ENCODE measurements at regions not wholly inside any gene's neighbourhood (a gene's known extent, or its start where the extent isn't known, plus 50 kb on each side); places are given as distances from the start of the nearest gene placed in this dataset.
"Not testable (repeated sequence)": the region's sequence is repeated elsewhere in the genome, so short reads cannot be mapped to it uniquely, and the experiment has no call there.

DNA sequence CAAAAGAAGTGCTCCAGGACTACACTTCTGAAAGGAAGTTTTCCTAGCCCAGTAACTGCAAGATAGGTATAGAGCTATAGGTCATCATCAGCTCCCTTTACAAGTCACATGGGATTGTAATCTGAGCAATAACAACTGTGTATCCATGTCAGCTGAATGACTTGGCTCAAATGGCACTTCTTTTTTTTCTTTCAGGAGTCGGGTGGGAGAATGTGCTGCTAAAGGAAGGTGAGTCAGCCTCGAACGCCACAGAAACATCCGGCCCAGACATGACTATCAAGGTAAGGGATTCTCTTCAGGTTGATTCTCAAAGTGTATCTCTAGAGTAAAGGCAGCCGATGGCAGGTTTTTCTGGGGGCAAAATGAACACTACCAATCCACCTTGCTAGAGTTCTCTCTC lies 192.2 kb downstream of the C9orf152 start:
- DNase-seq (ENCODE audit: low read depth, low spot score) = no peak

DNA sequence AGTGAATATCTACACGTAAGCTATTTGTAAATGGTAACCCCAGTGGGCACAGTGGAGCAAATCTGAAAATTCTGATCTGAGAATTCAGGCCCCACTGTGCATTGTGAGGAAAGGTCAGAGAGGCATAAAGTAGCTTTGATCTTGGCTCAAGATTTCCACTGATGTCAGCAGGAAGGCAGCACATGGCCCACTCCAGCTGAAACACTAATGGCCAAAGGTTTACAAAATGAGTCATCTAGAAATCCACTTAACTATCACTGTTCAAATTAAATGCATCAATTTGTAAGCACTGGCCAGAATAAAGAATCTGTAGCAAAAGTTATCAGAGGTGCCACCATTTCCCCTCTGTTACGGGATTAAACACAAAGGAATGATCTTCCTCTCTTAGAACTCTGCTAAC lies 191.6 kb downstream of the C9orf152 start:
- DNase-seq (ENCODE audit: low read depth, low spot score) = no peak

GRCh38 chr9:110020216-110020615 lies 187.7 kb downstream of the C9orf152 start:
- not testable (repeated sequence) for DNase-seq (ENCODE audit: low read depth, low spot score)

- no peak for DNase-seq (ENCODE audit: low read depth, low spot score)
Observed at GRCh38 chr9:110021891-110022290, 186.1 kb downstream of the C9orf152 start.

DNA sequence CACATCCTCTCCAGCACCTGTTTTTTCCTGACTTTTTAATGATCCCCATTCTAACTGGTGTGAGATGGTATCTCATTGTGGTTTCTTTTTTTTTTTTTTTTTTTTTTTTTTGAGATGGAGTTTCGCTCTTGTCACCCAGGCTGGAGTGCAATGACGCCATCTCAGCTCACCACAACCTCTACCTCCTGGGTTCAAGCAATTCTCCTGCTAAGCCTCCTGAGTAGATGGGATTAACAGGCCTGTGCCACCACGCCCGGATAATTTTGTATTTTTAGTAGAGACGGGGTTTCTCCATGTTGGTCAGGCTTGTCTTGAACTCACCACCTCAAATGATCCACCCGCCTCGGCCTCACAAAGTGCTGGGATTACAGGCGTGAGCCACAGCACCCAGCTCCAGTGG lies 184.7 kb downstream of the C9orf152 start:
- not testable (repeated sequence) for DNase-seq (ENCODE audit: low read depth, low spot score)

- no peak for DNase-seq (ENCODE audit: low read depth, low spot score)
Observed at GRCh38 chr9:110025551-110026170, 182.3 kb downstream of the C9orf152 start.

- no peak for DNase-seq (ENCODE audit: low read depth, low spot score)
Observed at GRCh38 chr9:110027671-110028081, 180.3 kb downstream of the C9orf152 start.

DNA sequence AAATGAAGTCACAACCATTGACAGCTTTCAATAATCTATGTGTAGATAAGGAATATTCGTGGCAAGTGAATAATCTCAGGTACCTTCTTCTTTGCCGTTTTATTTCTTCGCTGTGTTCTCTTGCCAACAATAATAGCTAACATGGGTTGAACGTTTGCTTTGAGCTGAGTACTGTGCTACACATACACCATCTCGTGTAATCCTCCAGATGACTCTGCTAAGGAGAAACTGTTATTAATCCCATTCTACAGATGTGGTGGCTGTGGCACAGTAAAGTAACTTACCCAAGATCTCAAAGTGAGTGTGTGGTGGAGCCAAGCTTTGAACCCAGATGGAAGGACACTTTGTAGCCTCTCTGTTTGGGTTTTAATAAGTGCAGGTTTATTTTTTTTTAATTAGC lies 179.7 kb downstream of the C9orf152 start:
- DNase-seq (ENCODE audit: low read depth, low spot score) = no peak

DNA sequence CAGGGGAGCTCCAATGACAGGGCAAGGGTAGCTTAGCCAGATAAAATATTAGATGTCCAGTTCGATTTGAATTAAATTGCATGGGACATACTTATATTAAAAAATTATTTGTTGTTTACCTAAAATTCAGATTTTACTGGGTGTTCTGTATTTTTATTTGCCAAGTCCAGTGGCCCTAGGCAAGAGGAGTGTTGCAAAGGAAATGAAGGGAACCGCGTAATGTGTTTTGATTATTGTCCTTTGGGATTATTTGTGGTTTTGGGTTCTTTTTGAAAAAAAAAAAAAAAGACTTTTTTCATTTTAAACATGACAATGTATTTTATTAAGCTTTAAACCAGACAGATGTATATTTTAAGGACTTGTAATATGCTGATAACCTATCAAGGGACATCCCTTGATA lies 179.3 kb downstream of the C9orf152 start:
- DNase-seq (ENCODE audit: low read depth, low spot score) = no peak

DNA sequence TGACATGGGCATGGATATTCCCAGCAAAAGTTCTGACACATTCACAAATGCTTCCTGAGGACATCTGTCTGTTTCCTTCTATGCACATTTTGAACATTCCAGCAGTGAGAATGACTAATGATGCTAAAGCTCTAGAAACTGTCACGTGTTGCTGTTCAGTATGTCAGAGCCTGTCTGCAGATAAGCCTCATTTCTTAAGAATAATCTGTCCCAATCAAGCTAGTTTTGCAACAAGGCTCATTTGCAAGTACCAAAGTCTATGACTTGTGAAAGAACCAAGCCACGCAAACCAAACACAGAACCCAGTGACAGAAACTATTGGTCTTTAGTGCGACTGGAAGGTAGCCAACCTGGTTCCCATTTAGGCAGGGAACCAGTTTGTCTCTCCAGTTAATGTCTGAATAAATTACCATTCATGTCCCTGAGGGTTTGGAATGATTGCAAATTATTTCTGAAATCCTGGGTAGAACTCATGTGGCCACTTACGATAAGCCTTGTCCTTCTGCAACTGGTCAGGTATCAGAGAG lies 178.5 kb downstream of the C9orf152 start:
- no peak for DNase-seq (ENCODE audit: low read depth, low spot score)

- DNase-seq (ENCODE audit: low read depth, low spot score) = no peak
Observed at GRCh38 chr9:110029956-110030480, 177.9 kb downstream of the C9orf152 start.

DNA sequence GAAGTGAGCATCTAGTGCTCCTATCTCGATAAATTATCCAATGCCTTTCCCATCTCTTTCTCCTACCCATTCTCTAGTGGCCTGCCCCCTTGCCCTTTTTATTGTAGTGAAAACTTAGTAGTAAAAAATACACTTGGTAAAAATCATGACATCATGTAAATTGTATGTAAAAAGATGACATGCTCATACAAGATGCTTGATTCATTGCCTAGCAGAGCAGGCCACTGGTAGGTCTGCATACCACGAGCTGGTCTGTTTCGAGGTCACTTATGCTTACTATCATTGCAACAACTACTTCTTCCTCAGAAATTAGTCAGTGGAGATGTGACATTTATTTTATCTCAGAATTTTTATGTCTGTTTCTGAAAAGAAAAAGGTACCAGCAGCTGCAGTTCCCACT lies 177.3 kb downstream of the C9orf152 start:
- no peak for DNase-seq (ENCODE audit: low read depth, low spot score)

GRCh38 chr9:110031511-110032173 lies 176.3 kb downstream of the C9orf152 start:
- DNase-seq (ENCODE audit: low read depth, low spot score) = no peak

DNA sequence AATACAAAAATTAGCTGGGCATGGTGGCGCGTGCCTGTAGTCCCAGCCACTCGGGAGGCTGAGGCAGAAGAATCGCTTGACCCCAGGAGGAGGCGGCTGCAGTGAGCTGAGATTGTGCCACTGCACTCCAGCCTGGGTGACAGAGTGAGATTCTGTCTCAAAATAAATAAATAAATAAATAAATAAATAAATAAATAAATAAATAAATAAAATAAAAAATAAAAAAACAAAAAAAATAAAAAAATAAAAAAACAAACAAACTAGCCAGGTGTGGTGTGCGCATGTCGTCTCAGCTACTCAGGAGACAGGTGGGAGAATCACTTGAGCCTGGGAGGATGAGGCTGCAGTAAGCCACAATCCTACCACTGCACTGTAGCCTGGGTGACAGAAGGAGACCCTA lies 175.4 kb downstream of the C9orf152 start:
- DNase-seq (ENCODE audit: low read depth, low spot score) = not testable (repeated sequence)

- DNase-seq (ENCODE audit: low read depth, low spot score) = no peak
Observed at GRCh38 chr9:110033869-110034268, 174.1 kb downstream of the C9orf152 start.

DNA sequence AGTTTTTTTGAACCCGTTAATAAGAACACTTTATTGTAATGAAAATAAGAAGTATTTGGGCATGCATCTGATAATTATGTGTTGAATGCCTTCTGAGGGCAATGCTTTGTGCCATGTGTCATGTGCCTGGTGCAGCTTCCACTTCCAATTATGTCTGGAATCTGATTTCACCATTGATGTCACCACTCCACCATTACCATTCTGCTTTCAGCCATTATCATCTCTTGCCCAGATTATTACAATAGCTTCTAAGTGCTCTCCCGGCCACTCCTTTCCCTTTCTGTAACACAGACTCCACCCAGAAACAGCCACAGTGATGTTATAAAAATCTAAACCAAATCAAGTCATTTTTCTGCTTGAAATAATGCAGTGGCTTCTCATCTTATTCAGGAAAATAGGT lies 171.7 kb downstream of the C9orf152 start:
- DNase-seq (ENCODE audit: low read depth, low spot score) = no peak

DNA sequence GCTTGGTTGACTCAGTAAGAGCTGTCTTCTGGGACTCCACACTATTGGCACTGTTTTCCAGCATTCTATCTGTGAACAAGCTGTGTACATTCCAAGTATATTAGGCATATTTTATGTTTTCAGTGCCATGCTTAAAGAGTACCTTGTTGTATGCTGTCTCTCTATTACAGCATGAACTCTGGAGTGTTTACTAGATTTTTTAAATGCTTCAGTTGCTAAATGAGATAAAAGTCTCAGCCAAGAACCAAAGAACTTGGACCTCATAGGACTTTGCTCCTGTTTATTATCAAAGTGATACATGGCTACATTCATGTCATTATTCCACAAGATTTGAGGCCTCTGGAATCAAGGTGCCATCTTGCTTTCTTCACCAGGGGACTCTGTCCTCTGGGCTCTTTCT lies 167.2 kb downstream of the C9orf152 start:
- DNase-seq (ENCODE audit: low read depth, low spot score) = no peak

DNA sequence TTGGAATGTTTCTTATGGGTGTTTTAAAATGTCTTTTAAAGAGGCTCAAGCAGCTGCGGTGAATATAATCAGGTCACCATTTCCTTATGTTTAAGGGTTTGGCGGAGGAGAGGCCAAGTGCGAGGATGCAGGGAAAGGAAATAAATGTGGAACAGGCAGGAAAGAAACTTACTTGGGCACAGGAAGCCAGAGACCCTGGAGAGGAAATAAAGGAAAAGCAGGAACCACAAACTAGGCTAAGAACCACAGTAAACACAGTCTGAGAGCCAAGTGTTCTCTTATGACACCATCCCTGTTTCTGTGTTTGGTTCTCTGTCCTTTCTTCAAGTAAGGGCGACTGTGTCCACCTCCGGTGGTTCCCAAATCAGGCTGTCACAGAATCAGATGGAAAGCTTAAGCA lies 166.5 kb downstream of the C9orf152 start:
- no peak for DNase-seq (ENCODE audit: low read depth, low spot score)

DNA sequence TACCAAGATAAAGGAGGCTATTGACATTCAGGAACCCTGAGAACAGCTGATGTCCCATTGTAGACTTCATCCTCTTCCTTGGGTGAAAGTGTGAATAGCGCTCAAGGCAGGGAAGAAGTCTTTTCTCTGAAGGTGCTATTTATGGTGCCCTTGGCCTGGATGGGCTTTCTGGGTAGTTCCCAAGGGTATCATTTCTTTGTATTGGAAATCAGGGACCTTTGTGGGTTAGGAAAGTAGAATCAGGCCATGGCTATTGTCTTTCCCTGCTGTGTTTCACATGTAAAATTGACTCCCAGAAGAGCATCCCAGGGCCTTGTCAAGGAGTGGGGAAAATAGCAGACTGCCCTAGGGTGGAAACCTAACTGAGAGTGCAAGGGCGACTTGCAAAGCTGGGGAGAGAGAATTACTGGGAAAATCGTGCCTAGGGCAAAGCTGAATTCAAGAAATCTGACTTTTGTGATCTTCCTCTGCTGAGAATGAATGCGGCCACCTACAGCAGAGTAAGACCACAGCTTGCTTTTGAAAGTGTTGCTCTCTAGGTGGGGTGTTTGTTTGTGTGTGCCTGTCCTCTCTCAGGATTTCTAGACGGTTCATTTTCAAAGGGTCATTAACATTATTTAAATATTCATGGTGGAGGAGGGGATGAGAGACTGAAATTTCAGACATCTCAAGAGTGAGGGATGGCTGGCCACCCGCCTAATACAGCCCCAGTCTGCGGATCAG lies 160.6 kb downstream of the C9orf152 start:
- no peak for DNase-seq (ENCODE audit: low read depth, low spot score)

DNA sequence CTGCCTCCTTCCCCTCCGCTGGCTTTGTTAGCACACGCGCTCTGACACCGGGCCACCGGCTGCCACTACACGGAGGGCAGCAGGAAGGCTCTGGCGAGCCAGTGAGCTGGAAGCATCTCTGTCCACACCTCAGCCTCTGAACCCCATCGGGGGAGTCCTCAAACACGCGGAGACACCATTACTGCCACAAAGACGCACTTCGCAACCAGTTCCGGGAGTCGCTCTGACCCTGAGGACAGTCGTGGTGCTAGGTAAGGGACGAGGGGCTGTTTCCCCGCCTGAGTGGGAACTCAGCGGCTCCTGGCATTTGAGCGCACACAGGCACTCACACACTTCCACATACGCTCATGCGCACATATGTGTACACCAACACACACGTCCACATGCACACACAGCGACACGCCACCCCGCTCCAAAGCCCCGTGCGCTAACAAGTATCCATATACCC lies 160.0 kb downstream of the C9orf152 start:
- DNase-seq (ENCODE audit: low read depth, low spot score) = no peak

GRCh38 chr9:110048403-110048975 lies 159.5 kb downstream of the C9orf152 start:
- DNase-seq (ENCODE audit: low read depth, low spot score) = peak; percentile 47

Measured in activated CD4-positive, CD25-positive, alpha-beta regulatory T cell treated with anti-CD3 and anti-CD28 coated beads, Interleukin-2, amount 50 U/mL, for 16 hours (primary cell).